Tibial artery (tissue), 4 donors: ENCODE measurements at regions not wholly inside any gene's neighbourhood (a gene's known extent, or its start where the extent isn't known, plus 50 kb on each side); places are given as distances from the start of the nearest gene placed in this dataset.

Source experiments
- DNase-seq, 2 donors: peaks; one replicate each; pipeline ENCODE4 v3.0.0-alpha.2; 2019
- H3K27ac ChIP-seq, 2 donors: fragments of 200-600 bp; sonication (generic) in 1 of 2; 1 replicate in 1 of 2; 2 replicates in 1 of 2; pipeline ENCODE4 v1.5.1; 2018 to 2019; ENCODE audit warnings: mild to moderate bottlenecking in 1 of 2
- H3K27me3 ChIP-seq, 2 donors: fragments of 200-600 bp; sonication (generic) in 1 of 2; one replicate each; pipeline versions ENCODE4 v1.5.1 to v1.6.0; 2016 to 2019
- H3K36me3 ChIP-seq, 3 donors: fragments of 200-600 bp; sonication (generic) in 2 of 3; one replicate each; pipeline ENCODE4 v1.5.1; 2016 to 2019; ENCODE audit warnings: mild to moderate bottlenecking in 2 of 3
- H3K4me1 ChIP-seq, 4 donors: fragments of 200-600 bp; sonication (generic) in 2 of 4; 1 replicate in 3 of 4; 2 replicates in 1 of 4; pipeline ENCODE4 v1.5.1; 2016 to 2019
- H3K4me3 ChIP-seq, 2 donors: fragments of 200-600 bp; sonication (generic) in 1 of 2; 1 replicate in 1 of 2; 2 replicates in 1 of 2; pipeline ENCODE4 v1.5.1; 2018 to 2019; ENCODE audit warnings: mild to moderate bottlenecking in 2 of 2
- H3K9me3 ChIP-seq, 3 donors: fragments of 200-600 bp; sonication (generic) in 1 of 3; one replicate each; pipeline ENCODE4 v1.5.1; 2016 to 2019
- intact Hi-C: fragments of 100-400 bp; cut with DNase I; formaldehyde crosslinking; loops from one replicate; pipeline ENCODE4 v1.15.0; 2023; ENCODE audit warnings: low total_unique reads
- TF ChIP-seq, protein P1 (sequence below), 2 experiments: fragments of 200-600 bp in 1 of 2; fragments of 450-650 bp in 1 of 2; IDR thresholded peaks; one replicate each; pipeline ENCODE4 v1.5.1; 2017 to 2019; ENCODE audit warnings: antibody characterized with exemption in 2 of 2, mild to moderate bottlenecking in 1 of 2, moderate library complexity in 1 of 2

DNA sequence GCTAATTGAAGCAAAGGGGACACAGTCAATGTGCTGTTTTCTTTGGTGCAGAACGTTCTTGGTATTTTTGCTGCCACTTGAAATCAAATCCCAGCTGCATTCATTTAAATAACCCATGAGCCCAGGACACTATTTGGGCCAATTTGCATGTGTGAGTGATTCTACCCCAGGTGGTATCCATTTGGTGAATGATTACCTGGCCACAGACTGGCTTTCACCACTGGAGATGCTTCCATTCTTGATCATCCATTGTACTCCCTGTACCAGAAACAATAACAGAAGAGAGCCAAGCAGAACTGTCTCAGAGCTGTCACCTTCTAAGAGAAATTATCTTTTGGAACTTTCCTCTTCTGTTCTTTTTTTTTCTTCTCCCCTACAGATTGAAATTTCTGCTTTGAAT, 139.7 kb upstream of the RARB start:
- no peaks in the 10 kb centered on the region for H3K27me3 ChIP-seq
- TF ChIP-seq, protein P1, sequence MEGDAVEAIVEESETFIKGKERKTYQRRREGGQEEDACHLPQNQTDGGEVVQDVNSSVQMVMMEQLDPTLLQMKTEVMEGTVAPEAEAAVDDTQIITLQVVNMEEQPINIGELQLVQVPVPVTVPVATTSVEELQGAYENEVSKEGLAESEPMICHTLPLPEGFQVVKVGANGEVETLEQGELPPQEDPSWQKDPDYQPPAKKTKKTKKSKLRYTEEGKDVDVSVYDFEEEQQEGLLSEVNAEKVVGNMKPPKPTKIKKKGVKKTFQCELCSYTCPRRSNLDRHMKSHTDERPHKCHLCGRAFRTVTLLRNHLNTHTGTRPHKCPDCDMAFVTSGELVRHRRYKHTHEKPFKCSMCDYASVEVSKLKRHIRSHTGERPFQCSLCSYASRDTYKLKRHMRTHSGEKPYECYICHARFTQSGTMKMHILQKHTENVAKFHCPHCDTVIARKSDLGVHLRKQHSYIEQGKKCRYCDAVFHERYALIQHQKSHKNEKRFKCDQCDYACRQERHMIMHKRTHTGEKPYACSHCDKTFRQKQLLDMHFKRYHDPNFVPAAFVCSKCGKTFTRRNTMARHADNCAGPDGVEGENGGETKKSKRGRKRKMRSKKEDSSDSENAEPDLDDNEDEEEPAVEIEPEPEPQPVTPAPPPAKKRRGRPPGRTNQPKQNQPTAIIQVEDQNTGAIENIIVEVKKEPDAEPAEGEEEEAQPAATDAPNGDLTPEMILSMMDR (IDR thresholded peaks at IDR 0.05), result no peak
- intact Hi-C loops, result no loop called here
- peaks cover 0 to 12% (median 0%) of the 10 kb centered on the region in 4 donors for H3K4me1 ChIP-seq
- H3K36me3 ChIP-seq, result no peaks in the 10 kb centered on the region
- H3K9me3 ChIP-seq, result no peaks in the 10 kb centered on the region
- no peak overlapping the region for H3K27ac ChIP-seq
- no peak for DNase-seq
- no peak overlapping the region for H3K4me3 ChIP-seq

DNA sequence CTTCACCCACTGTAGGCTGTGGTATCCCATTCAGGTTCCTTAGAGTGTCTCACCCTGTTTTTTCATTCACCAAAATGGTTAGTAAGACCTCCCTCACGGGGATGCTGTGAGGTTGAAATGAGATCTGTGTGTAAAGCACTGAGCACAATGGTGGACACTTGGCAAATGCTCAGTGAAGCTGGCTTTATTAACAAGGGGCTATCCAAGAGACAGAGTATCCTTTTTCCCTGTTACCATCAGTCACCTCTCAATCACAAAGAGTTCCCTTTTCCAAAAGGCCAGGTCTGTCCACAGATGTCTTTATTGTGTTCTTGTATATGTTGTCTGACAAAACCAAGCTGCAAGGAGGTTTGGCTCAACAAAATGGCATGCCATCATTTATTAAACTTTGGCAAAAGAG, 138.9 kb upstream of the RARB start:
- no peak overlapping the region for H3K27ac ChIP-seq
- H3K4me3 ChIP-seq, result no peak overlapping the region
- H3K4me1 ChIP-seq, result peaks cover 0 to 6% (median 0%) of the 10 kb centered on the region in 4 donors
- no peaks in the 10 kb centered on the region for H3K27me3 ChIP-seq
- no peaks in the 10 kb centered on the region for H3K36me3 ChIP-seq
- intact Hi-C loops, result no loop called here
- TF ChIP-seq, protein P1 (IDR thresholded peaks at IDR 0.05), result no peak
- DNase-seq, result no peak
- no peaks in the 10 kb centered on the region for H3K9me3 ChIP-seq

DNA sequence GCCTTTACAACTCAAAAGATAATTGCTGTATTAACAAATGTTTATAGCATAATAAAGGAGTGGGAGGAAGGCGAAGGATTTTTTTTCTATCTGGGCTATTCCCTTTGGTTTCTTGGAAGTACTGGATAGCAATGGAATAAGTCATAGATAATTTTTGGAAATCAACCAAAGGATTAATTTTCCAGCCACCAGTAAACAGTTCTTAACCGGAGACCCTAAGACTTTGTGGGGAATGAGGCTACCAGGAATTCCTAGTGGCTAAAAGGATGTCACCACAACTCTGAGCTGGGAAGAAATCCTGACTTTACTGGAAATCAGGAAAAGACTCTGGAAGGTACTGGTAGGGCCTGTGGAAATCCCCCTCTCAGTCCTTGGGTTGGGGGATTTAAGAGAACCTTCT, 138.4 kb upstream of the RARB start:
- no peaks in the 10 kb centered on the region for H3K9me3 ChIP-seq
- H3K4me1 ChIP-seq, result peaks cover 0 to under 1% (median 0%) of the 10 kb centered on the region in 4 donors
- no peaks in the 10 kb centered on the region for H3K36me3 ChIP-seq
- no peak for DNase-seq
- no peak overlapping the region for H3K27ac ChIP-seq
- no peak overlapping the region for H3K4me3 ChIP-seq
- intact Hi-C loops, result no loop called here
- TF ChIP-seq, protein P1 (IDR thresholded peaks at IDR 0.05), result no peak
- no peaks in the 10 kb centered on the region for H3K27me3 ChIP-seq

DNA sequence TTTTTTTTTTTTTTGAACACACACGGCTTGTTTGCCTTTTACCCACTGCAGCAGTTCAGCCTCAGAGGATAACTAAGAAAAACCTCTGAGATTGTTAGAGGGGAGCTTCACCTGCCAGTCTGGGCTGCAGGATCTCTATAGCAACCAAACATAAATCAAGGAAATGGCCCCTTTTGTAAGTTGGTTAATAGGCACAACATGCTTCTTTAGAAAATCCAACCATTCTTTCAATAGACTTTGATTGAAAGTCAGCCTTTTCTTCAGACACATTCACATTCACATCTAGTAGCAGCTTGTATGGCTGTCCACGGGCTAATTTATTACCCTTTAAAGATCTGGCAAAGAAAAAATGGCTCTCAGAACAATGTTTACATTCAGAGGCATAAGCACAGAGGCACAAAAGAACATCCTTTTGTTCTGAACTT, 136.6 kb upstream of the RARB start:
- DNase-seq, result no peak
- intact Hi-C loops, result no loop called here
- H3K9me3 ChIP-seq, result no peaks in the 10 kb centered on the region
- no peaks in the 10 kb centered on the region for H3K27me3 ChIP-seq
- H3K4me1 ChIP-seq, result no peaks in the 10 kb centered on the region
- no peak overlapping the region for H3K27ac ChIP-seq
- no peak overlapping the region for H3K4me3 ChIP-seq
- TF ChIP-seq, protein P1 (IDR thresholded peaks at IDR 0.05), result no peak
- H3K36me3 ChIP-seq, result no peaks in the 10 kb centered on the region

DNA sequence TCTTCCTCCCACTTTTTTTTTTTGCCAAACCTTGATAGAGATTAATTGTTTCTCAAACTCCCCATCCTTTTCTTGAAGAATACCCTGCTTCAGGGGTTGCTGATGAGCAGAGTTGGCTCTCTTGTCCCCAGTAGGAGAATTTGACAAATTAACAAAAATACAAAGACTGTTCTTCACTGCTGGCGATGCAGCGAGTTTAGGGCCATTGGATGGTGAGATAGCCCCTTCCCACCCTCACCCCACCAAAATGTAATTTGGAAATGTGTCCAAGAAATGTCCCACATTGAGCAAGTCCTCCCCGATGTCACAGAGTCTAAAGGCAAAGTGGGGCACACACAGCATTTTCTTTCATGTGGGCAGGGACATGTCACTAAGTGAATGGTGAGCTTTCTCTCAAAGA, 136.0 kb upstream of the RARB start:
- Histone ChIP-seq H3K9me3 (no peaks in the 10 kb centered on the region), H3K27me3 (no peaks in the 10 kb centered on the region), H3K4me1 (no peaks in the 10 kb centered on the region), H3K27ac (no peak overlapping the region), H3K4me3 (no peak overlapping the region), H3K36me3 (no peaks in the 10 kb centered on the region)
- DNase-seq, result no peak
- intact Hi-C loops, result no loop called here
- TF ChIP-seq, protein P1 (IDR thresholded peaks at IDR 0.05), result no peak

DNA sequence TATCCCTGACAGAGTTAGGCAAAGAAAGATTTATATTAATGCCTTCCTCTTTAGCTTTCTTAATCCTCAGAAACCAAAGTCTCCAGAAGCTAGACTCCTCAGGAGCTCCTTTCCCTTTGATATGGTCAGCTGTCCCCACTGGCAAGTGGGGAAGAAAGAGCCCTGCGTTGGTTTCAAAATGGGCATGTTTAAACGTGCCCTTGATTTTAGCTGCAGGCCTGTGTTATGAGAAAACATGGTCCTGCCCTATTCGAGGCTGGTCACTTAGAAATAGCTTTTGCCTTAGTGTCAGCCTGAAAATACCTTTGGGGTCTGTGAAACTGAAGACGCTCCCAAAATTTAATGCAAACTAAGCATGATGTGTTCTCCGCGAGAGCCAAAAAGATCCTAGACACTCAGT, 135.5 kb upstream of the RARB start:
- TF ChIP-seq, protein P1 (IDR thresholded peaks at IDR 0.05), result no peak
- intact Hi-C loops, result no loop called here
- H3K4me3 ChIP-seq, result no peak overlapping the region
- no peak overlapping the region for H3K27ac ChIP-seq
- H3K4me1 ChIP-seq, result no peaks in the 10 kb centered on the region
- H3K36me3 ChIP-seq, result no peaks in the 10 kb centered on the region
- DNase-seq, result no peak
- H3K9me3 ChIP-seq, result no peaks in the 10 kb centered on the region
- no peaks in the 10 kb centered on the region for H3K27me3 ChIP-seq
